GM21447 (cell line): ENCODE measurements at regions not wholly inside any gene's neighbourhood (a gene's known extent, or its start where the extent isn't known, plus 50 kb on each side); places are given as distances from the start of the nearest gene placed in this dataset.

ENCODE experiments used
- ATAC-seq: cut with Tn5 transposase; IDR thresholded peaks from one replicate; pipeline ENCODE4 v1.9.1; 2021; ENCODE audit not compliant: unreplicated experiment

GRCh38 chr15:94105760-94106159, 125.6 kb upstream of the MCTP2 start:
- no peak for ATAC-seq

GRCh38 chr15:94100863-94101262, 130.5 kb upstream of the MCTP2 start:
- no peak for ATAC-seq

GRCh38 chr15:94099574-94099960, 131.8 kb upstream of the MCTP2 start:
- ATAC-seq, result no peak

GRCh38 chr15:94098921-94099573, 132.3 kb upstream of the MCTP2 start:
- no peak for ATAC-seq

GRCh38 chr15:94097552-94097951, 133.8 kb upstream of the MCTP2 start:
- ATAC-seq, result no peak

- ATAC-seq, result no peak
These were observed 137.1 kb upstream of the MCTP2 start for GRCh38 chr15:94094310-94094709.

GRCh38 chr15:94086341-94086740, 145.0 kb upstream of the MCTP2 start:
- ATAC-seq, result no peak

- no peak for ATAC-seq
These were observed 147.8 kb upstream of the MCTP2 start for GRCh38 chr15:94083467-94084052.

GRCh38 chr15:94081829-94082228, 149.5 kb upstream of the MCTP2 start:
- no peak for ATAC-seq

GRCh38 chr15:94080989-94081605, 150.3 kb upstream of the MCTP2 start:
- ATAC-seq, result no peak

- no peak for ATAC-seq
These were observed 150.9 kb upstream of the MCTP2 start for GRCh38 chr15:94080416-94080815.

- ATAC-seq, result no peak
These were observed 151.4 kb upstream of the MCTP2 start for GRCh38 chr15:94079968-94080367.

GRCh38 chr15:94079459-94079858, 151.9 kb upstream of the MCTP2 start:
- ATAC-seq, result no peak

- ATAC-seq, result no peak
These were observed 153.4 kb upstream of the MCTP2 start for GRCh38 chr15:94077938-94078337.

- no peak for ATAC-seq
These were observed 156.0 kb upstream of the MCTP2 start for GRCh38 chr15:94075349-94075748.

- peak; percentile 78 for ATAC-seq
These were observed 160.7 kb upstream of the MCTP2 start for GRCh38 chr15:94070356-94071295.

- ATAC-seq, result no peak
These were observed 161.5 kb upstream of the MCTP2 start for GRCh38 chr15:94069844-94070243.

- no peak for ATAC-seq
These were observed 164.6 kb upstream of the MCTP2 start for GRCh38 chr15:94066811-94067210.

- no peak for ATAC-seq
These were observed 165.3 kb upstream of the MCTP2 start for GRCh38 chr15:94066046-94066445.

GRCh38 chr15:94064676-94065313, 166.6 kb upstream of the MCTP2 start:
- ATAC-seq, result no peak

GRCh38 chr15:94061041-94061440, 170.3 kb upstream of the MCTP2 start:
- no peak for ATAC-seq
